GM19043 (cell line): ENCODE measurements at regions not wholly inside any gene's neighbourhood (a gene's known extent, or its start where the extent isn't known, plus 50 kb on each side); places are given as distances from the start of the nearest gene placed in this dataset.
"Not testable (repeated sequence)": the region's sequence is repeated elsewhere in the genome, so short reads cannot be mapped to it uniquely, and the experiment has no call there.

Source experiments
- ATAC-seq: cut with Tn5 transposase; IDR thresholded peaks from one replicate; pipeline ENCODE4 v1.9.1; 2021; ENCODE audit warnings: low read depth; ENCODE audit not compliant: unreplicated experiment

- no peak for ATAC-seq
These were observed 314.5 kb downstream of the COL12A1 start for GRCh38 chr6:74891349-74891831.

- ATAC-seq, result no peak
These were observed 316.2 kb downstream of the COL12A1 start for GRCh38 chr6:74889635-74890034.

- not testable (repeated sequence) for ATAC-seq
These were observed 317.1 kb downstream of the COL12A1 start for GRCh38 chr6:74888741-74889140.

- ATAC-seq, result no peak
These were observed 325.9 kb downstream of the COL12A1 start for GRCh38 chr6:74879976-74880375.

- no peak for ATAC-seq
These were observed 326.6 kb downstream of the COL12A1 start for GRCh38 chr6:74879234-74879633.

GRCh38 chr6:74875193-74875592 lies 330.7 kb downstream of the COL12A1 start:
- ATAC-seq, result no peak

- ATAC-seq, result no peak
These were observed 332.9 kb downstream of the COL12A1 start for GRCh38 chr6:74872754-74873476.

- no peak for ATAC-seq
These were observed 334.1 kb downstream of the COL12A1 start for GRCh38 chr6:74871757-74872156.

GRCh38 chr6:74870403-74870802 lies 335.4 kb downstream of the COL12A1 start:
- no peak for ATAC-seq

GRCh38 chr6:74867291-74867690 lies 338.6 kb downstream of the COL12A1 start:
- no peak for ATAC-seq

GRCh38 chr6:74863968-74864367 lies 341.9 kb downstream of the COL12A1 start:
- ATAC-seq, result no peak

GRCh38 chr6:74860456-74860855 lies 345.4 kb downstream of the COL12A1 start:
- ATAC-seq, result no peak

- no peak for ATAC-seq
These were observed 348.7 kb downstream of the COL12A1 start for GRCh38 chr6:74857157-74857556.

GRCh38 chr6:74853991-74854390 lies 351.9 kb downstream of the COL12A1 start:
- no peak for ATAC-seq

- no peak for ATAC-seq
These were observed 354.3 kb downstream of the COL12A1 start for GRCh38 chr6:74851596-74851995.

GRCh38 chr6:74840953-74841352 lies 364.9 kb downstream of the COL12A1 start:
- no peak for ATAC-seq

- ATAC-seq, result no peak
These were observed 370.9 kb downstream of the COL12A1 start for GRCh38 chr6:74834967-74835366.

GRCh38 chr6:74826263-74826662 lies 379.6 kb downstream of the COL12A1 start:
- no peak for ATAC-seq

GRCh38 chr6:74814440-74814839 lies 391.4 kb downstream of the COL12A1 start:
- no peak for ATAC-seq

GRCh38 chr6:74807674-74808073 lies 398.2 kb downstream of the COL12A1 start:
- no peak for ATAC-seq

- no peak for ATAC-seq
These were observed 399.7 kb downstream of the COL12A1 start for GRCh38 chr6:74805916-74806696.

- ATAC-seq, result no peak
These were observed 407.6 kb downstream of the COL12A1 start for GRCh38 chr6:74798302-74798701.
